Peyer's patch (tissue), 4 donors: ENCODE measurements at regions not wholly inside any gene's neighbourhood (a gene's known extent, or its start where the extent isn't known, plus 50 kb on each side); places are given as distances from the start of the nearest gene placed in this dataset.

ENCODE experiments used
- CTCF ChIP-seq, 6 experiments: fragments of 450-650 bp in 4 of 6; fragments of 200-600 bp in 2 of 6; sonication (generic) in 1 of 6; IDR thresholded peaks; one replicate each; pipeline ENCODE4 v1.5.1; 2017 to 2019; ENCODE audit warnings: antibody characterized with exemption in 6 of 6, mild to moderate bottlenecking in 3 of 6, moderate library complexity in 1 of 6
- POLR2A ChIP-seq, 2 donors: fragments of 450-650 bp; IDR thresholded peaks; one replicate each; pipeline ENCODE4 v1.5.1; 2017; ENCODE audit warnings: antibody characterized with exemption in 2 of 2, mild to moderate bottlenecking in 2 of 2, moderate library complexity in 2 of 2

GRCh38 chr2:226126104-226126503 lies 673.5 kb downstream of the IRS1 start:
- TF ChIP-seq CTCF (IDR thresholded peaks at IDR 0.05) (no peak), POLR2A (IDR thresholded peaks at IDR 0.05) (no peak)
